Femur (tissue), 1 donor: ENCODE measurements at regions not wholly inside any gene's neighbourhood (a gene's known extent, or its start where the extent isn't known, plus 50 kb on each side); places are given as distances from the start of the nearest gene placed in this dataset.

Source experiments
- DNase-seq: peaks from one replicate; pipeline ENCODE4 v3.0.0-alpha.2; 2017

- no peak for DNase-seq
Measured at GRCh38 chr4:27534488-27534887, 673.8 kb downstream of the STIM2 start.

GRCh38 chr4:27568236-27568951 is 707.8 kb downstream of the STIM2 start:
- DNase-seq = no peak

GRCh38 chr4:27568952-27569319 is 708.3 kb downstream of the STIM2 start:
- no peak for DNase-seq

GRCh38 chr4:27574743-27575142 is 714.1 kb downstream of the STIM2 start:
- no peak for DNase-seq

GRCh38 chr4:27577951-27578350 is 717.3 kb downstream of the STIM2 start:
- no peak for DNase-seq

- DNase-seq = no peak
Measured at GRCh38 chr4:27592738-27593137, 732.1 kb downstream of the STIM2 start.

GRCh38 chr4:27594922-27595321 is 734.3 kb downstream of the STIM2 start:
- no peak for DNase-seq

- no peak for DNase-seq
Measured at GRCh38 chr4:27595571-27596360, 735.1 kb downstream of the STIM2 start.

GRCh38 chr4:27602172-27602571 is 741.5 kb downstream of the STIM2 start:
- DNase-seq = no peak

- no peak for DNase-seq
Measured at GRCh38 chr4:27604692-27605091, 744.1 kb downstream of the STIM2 start.

- no peak for DNase-seq
Measured at GRCh38 chr4:27616166-27616565, 755.5 kb downstream of the STIM2 start.

GRCh38 chr4:27619435-27619834 is 758.8 kb downstream of the STIM2 start:
- DNase-seq = no peak

GRCh38 chr4:27620886-27621285 is 760.2 kb downstream of the STIM2 start:
- DNase-seq = no peak

- DNase-seq = no peak
Measured at GRCh38 chr4:27624749-27625148, 764.1 kb downstream of the STIM2 start.

GRCh38 chr4:27628609-27629008 is 768.0 kb downstream of the STIM2 start:
- no peak for DNase-seq

GRCh38 chr4:27629532-27630225 is 769.0 kb downstream of the STIM2 start:
- DNase-seq = no peak

- DNase-seq = no peak
Measured at GRCh38 chr4:27635936-27636913, 775.6 kb downstream of the STIM2 start.

- DNase-seq = no peak
Measured at GRCh38 chr4:27638163-27638915, 777.7 kb downstream of the STIM2 start.

- DNase-seq = no peak
Measured at GRCh38 chr4:27643101-27643500, 782.5 kb downstream of the STIM2 start.

- DNase-seq = no peak
Measured at GRCh38 chr4:27648416-27648815, 787.8 kb downstream of the STIM2 start.

GRCh38 chr4:27662426-27662825 is 801.8 kb downstream of the STIM2 start:
- no peak for DNase-seq

- no peak for DNase-seq
Measured at GRCh38 chr4:27666943-27667342, 806.3 kb downstream of the STIM2 start.
